ENCODE measurements at regions not wholly inside any gene's neighbourhood (a gene's known extent, or its start where the extent isn't known, plus 50 kb on each side); places are given as distances from the start of the nearest gene placed in this dataset.

DNA sequence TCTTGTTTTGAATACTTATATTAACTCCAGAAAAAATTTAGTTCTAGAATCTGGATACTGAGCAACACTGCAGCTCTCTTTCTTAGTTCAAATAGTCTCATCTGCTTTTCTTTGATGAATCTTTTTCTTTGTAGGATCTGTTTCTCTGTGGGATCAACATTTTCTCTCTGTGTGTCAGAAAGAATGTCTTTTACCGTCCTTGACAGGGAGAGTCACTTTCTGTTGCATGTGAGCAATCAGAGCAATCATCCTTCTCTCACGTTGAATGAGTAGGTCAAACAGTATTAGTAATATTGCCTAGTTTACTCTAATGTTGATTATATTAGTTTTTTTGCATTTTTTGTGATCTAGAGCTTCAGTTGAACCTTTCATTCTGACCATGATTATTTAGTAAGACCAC, 130.9 kb downstream of the TRMT11 start:
- H3K4me3 ChIP-seq, result no peak overlapping the region
- peaks cover 0 to 13% (median 0%) of the 10 kb centered on the region in 3 donors for H3K36me3 ChIP-seq
- TF ChIP-seq, protein P1, sequence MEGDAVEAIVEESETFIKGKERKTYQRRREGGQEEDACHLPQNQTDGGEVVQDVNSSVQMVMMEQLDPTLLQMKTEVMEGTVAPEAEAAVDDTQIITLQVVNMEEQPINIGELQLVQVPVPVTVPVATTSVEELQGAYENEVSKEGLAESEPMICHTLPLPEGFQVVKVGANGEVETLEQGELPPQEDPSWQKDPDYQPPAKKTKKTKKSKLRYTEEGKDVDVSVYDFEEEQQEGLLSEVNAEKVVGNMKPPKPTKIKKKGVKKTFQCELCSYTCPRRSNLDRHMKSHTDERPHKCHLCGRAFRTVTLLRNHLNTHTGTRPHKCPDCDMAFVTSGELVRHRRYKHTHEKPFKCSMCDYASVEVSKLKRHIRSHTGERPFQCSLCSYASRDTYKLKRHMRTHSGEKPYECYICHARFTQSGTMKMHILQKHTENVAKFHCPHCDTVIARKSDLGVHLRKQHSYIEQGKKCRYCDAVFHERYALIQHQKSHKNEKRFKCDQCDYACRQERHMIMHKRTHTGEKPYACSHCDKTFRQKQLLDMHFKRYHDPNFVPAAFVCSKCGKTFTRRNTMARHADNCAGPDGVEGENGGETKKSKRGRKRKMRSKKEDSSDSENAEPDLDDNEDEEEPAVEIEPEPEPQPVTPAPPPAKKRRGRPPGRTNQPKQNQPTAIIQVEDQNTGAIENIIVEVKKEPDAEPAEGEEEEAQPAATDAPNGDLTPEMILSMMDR (IDR thresholded peaks at IDR 0.05), result no peak
- intact Hi-C loops (cut with DNase I; ENCODE audit: low total_unique reads), result no loop called here
- H3K27me3 ChIP-seq, result no peaks in the 10 kb centered on the region
- no peaks in the 10 kb centered on the region for H3K9me3 ChIP-seq
- no peak overlapping the region for H3K27ac ChIP-seq
- DNase-seq, result no peak
- no peaks in the 10 kb centered on the region for H3K4me1 ChIP-seq

GRCh38 chr6:126118058-126118755, 131.9 kb downstream of the TRMT11 start:
- no peaks in the 10 kb centered on the region for H3K4me1 ChIP-seq
- no peak for DNase-seq
- no peaks in the 10 kb centered on the region for H3K27me3 ChIP-seq
- peaks cover 0 to 13% (median 0%) of the 10 kb centered on the region in 3 donors for H3K36me3 ChIP-seq
- no peak overlapping the region for H3K27ac ChIP-seq
- H3K4me3 ChIP-seq, result no peak overlapping the region
- intact Hi-C loops (cut with DNase I; ENCODE audit: low total_unique reads), result no loop called here
- H3K9me3 ChIP-seq, result no peaks in the 10 kb centered on the region
- TF ChIP-seq, protein P1 (IDR thresholded peaks at IDR 0.05), result no peak

GRCh38 chr6:126118936-126119335, 132.6 kb downstream of the TRMT11 start:
- Histone ChIP-seq H3K4me3 (no peak overlapping the region), H3K27ac (no peak overlapping the region), H3K36me3 (peaks cover 0 to 13% (median 0%) of the 10 kb centered on the region in 3 donors), H3K27me3 (no peaks in the 10 kb centered on the region), H3K4me1 (no peaks in the 10 kb centered on the region), H3K9me3 (no peaks in the 10 kb centered on the region)
- TF ChIP-seq, protein P1 (IDR thresholded peaks at IDR 0.05), result no peak
- DNase-seq, result no peak
- intact Hi-C loops (cut with DNase I; ENCODE audit: low total_unique reads), result no loop called here

DNA sequence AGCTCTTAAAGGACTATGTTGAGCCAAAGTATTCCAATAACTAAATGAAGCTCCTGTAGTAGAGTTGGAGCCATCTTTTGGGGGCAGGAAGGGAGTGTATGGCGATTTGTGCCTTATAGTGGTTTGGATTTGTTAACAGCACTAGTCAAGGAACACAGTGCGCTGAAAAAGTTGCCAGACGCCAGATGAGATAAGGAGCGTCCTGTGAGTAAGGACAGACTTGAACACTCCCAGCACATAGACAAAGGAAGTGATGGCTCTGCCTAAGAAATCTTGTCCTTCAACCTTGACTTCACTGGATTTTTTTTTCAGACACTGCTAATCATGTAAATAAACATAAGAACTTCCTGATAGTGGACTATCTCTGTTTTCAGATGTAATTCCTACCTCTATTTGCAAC, 136.9 kb downstream of the TRMT11 start:
- Histone ChIP-seq H3K4me1 (no peaks in the 10 kb centered on the region), H3K27me3 (no peaks in the 10 kb centered on the region), H3K27ac (no peak overlapping the region), H3K9me3 (no peaks in the 10 kb centered on the region), H3K4me3 (no peak overlapping the region), H3K36me3 (no peaks in the 10 kb centered on the region)
- TF ChIP-seq, protein P1 (IDR thresholded peaks at IDR 0.05), result no peak
- intact Hi-C loops (cut with DNase I; ENCODE audit: low total_unique reads), result no loop called here
- DNase-seq, result peak in 1 of 2 donors; percentile 25

GRCh38 chr6:126127659-126128058, 141.3 kb downstream of the TRMT11 start:
- no peak overlapping the region for H3K4me3 ChIP-seq
- H3K9me3 ChIP-seq, result no peaks in the 10 kb centered on the region
- H3K27me3 ChIP-seq, result no peaks in the 10 kb centered on the region
- TF ChIP-seq, protein P1 (IDR thresholded peaks at IDR 0.05), result no peak
- H3K4me1 ChIP-seq, result no peaks in the 10 kb centered on the region
- intact Hi-C loops (cut with DNase I; ENCODE audit: low total_unique reads), result no loop called here
- H3K27ac ChIP-seq, result no peak overlapping the region
- DNase-seq, result no peak
- peaks cover 0 to 15% (median 0%) of the 10 kb centered on the region in 3 donors for H3K36me3 ChIP-seq
